ENCODE measurements at regions not wholly inside any gene's neighbourhood (a gene's known extent, or its start where the extent isn't known, plus 50 kb on each side); places are given as distances from the start of the nearest gene placed in this dataset.

DNA sequence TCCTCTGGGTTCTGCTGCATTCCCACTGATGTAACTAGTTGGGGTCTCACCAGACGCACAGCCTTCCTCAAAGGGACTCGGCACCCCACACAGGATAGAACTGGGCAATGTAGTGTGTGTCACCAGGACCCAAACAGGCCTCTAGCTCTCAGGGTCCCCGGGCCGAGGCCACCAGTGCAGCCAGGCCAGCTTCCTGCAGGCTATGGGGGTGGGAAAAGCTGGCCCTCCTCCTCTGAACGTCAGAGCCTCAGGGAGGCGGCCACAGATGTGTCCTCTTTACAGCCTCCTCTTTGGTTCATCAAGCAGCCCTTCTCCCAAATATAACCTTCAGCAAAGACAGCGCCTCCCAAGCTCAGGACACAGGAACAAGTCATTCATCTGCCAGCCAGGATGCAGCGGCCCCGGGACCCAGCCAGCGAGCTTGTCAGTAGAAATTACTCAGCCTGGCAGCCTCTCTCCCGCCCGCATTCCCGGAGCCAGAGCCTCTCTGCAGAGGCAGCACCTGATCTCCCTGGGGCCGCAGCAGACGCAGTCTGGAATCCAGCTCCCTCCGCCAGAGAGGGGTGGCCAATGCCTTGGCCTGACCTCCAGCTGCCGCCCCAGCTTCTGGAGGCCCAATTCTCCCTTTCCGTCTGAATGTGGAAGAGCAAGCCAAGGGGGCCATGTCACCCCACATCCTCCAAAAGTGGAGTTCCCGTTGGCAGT lies 288.5 kb downstream of the FBXW7 start:
- Histone ChIP-seq H3K27me3 (ENCODE audit: control insufficient read depth, insufficient read depth, low read length) (no peaks in the 10 kb centered on the region), H3K36me3 (ENCODE audit: control insufficient read depth, insufficient read depth, low read length) (no peaks in the 10 kb centered on the region), H3K27ac (ENCODE audit: low read depth, low read length) (no peak overlapping the region), H3K4me3 (ENCODE audit: low read length) (no peak overlapping the region), H3K4me1 (ENCODE audit: control insufficient read depth, insufficient read depth, low read length) (no peaks in the 10 kb centered on the region), H3K9ac (ENCODE audit: low read length) (no peak overlapping the region)

DNA sequence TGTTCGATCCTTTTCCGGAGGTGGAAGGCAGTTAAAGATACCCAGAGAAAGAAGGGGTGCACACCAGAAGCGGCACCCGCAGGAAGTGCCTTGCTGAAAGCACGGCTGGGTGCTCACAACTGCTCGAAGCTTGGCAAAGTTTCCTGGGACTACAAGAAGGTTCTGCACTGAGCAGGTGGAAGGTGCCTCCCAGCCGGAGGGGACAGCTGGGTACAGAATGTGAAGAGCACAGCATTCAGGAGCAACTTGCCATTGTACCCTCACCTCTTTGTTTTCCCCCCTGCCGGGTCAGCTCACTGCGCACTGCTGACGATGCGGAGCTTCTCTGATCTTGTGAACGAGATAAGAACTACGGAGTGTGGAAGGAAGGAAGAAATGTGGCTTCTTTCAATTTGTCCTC lies 289.2 kb downstream of the FBXW7 start:
- H3K27ac ChIP-seq (ENCODE audit: low read depth, low read length): no peak overlapping the region
- H3K4me1 ChIP-seq (ENCODE audit: control insufficient read depth, insufficient read depth, low read length): no peaks in the 10 kb centered on the region
- no peak overlapping the region for H3K9ac ChIP-seq (ENCODE audit: low read length)
- no peaks in the 10 kb centered on the region for H3K36me3 ChIP-seq (ENCODE audit: control insufficient read depth, insufficient read depth, low read length)
- H3K4me3 ChIP-seq (ENCODE audit: low read length): no peak overlapping the region
- H3K27me3 ChIP-seq (ENCODE audit: control insufficient read depth, insufficient read depth, low read length): no peaks in the 10 kb centered on the region

DNA sequence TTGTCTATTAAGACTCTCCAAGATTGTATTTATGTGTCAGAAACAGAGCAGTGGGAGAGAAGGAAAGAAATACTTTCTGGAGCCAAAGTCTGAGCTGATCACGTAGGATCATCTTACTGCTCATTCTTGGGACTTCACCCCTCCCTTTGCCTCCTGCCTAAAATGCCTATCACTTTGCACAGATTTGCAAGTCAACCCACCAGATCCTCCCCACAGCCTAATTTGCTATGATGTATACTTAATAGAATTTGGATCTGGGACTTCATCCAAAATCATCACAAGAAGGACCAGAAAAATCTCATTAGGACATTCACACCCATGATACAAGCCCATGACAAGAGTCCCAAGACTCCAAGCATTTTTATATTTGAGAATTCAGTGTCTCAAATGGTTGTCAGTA lies 290.2 kb downstream of the FBXW7 start:
- H3K27me3 ChIP-seq (ENCODE audit: control insufficient read depth, insufficient read depth, low read length): no peaks in the 10 kb centered on the region
- no peaks in the 10 kb centered on the region for H3K36me3 ChIP-seq (ENCODE audit: control insufficient read depth, insufficient read depth, low read length)
- H3K9ac ChIP-seq (ENCODE audit: low read length): no peak overlapping the region
- H3K4me3 ChIP-seq (ENCODE audit: low read length): no peak overlapping the region
- no peak overlapping the region for H3K27ac ChIP-seq (ENCODE audit: low read depth, low read length)
- H3K4me1 ChIP-seq (ENCODE audit: control insufficient read depth, insufficient read depth, low read length): no peaks in the 10 kb centered on the region

DNA sequence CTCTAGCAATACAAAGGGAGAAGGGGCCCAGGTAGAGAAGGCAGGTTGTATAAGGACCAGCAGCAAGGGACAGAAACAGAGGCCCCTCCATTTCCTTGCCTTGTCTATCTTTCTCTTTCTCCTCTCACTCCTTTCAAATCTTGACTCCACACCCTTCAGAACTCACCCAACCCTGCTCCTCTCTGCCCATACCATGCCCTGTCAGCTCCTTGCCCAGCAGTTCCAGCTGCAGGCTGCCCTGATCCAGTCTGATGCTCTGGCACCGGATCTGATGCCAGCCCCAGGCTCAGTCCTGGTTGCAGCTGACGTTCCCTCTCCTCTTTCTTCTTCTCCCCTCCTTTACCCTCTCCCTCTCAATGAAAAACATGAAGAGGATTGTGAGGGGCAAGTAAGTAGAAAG lies 291.2 kb downstream of the FBXW7 start:
- Histone ChIP-seq H3K4me1 (ENCODE audit: control insufficient read depth, insufficient read depth, low read length) (no peaks in the 10 kb centered on the region), H3K9ac (ENCODE audit: low read length) (no peak overlapping the region), H3K36me3 (ENCODE audit: control insufficient read depth, insufficient read depth, low read length) (no peaks in the 10 kb centered on the region), H3K27me3 (ENCODE audit: control insufficient read depth, insufficient read depth, low read length) (no peaks in the 10 kb centered on the region), H3K27ac (ENCODE audit: low read depth, low read length) (no peak overlapping the region), H3K4me3 (ENCODE audit: low read length) (no peak overlapping the region)

DNA sequence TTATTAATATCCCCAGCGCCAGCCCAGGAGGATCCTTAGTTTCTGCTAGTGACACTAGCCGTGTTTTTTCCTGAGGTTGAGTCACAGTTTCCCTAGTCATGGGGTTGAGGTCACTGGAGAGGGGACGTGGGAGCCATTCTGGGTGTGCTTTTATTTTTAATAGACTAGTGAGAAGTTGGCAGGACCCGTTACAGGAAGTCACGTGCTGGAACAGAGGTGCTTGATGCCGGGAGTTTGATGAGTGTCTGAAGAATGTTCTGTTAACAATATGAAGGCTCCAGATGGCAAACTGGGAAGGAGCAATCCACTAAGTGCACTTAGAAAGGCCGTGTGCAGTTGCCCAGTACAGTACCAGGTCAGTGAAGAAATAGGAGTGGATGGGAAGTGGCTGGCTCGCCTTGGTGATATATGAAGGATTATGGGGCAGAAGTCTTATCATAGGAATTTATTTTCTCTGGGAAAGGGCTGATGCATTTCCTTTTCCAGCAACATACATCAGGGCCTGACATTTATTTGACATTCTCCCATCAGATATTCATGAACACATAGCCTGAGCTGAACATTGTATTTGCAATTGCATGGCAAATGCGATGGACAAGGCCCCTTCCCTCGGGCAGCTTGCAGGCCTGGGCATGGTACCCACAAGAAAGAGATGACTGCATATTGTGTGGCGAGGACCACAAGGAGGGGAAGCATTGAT lies 291.8 kb downstream of the FBXW7 start:
- no peak overlapping the region for H3K27ac ChIP-seq (ENCODE audit: low read depth, low read length)
- no peak overlapping the region for H3K4me3 ChIP-seq (ENCODE audit: low read length)

DNA sequence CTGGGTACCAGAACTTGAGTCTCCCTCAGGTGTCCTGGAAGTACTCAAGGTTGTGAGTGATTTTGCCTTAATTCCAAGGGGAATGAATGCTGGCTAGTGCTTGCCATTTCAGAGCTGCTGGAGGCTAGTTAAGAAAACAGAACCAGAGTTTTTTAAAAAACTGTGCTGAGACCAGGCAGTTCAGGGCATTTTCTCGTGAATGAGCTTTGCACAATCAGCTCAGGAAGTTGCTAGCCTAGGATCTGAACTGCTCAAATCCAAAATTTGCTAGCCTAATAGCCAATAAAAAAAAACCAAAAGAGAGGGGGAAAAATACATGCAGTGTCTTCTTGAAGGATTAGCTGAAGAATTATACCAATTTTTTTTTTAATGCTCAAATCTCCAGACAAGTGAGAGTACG lies 292.7 kb downstream of the FBXW7 start:
- H3K4me1 ChIP-seq (ENCODE audit: control insufficient read depth, insufficient read depth, low read length): no peaks in the 10 kb centered on the region
- H3K9ac ChIP-seq (ENCODE audit: low read length): no peak overlapping the region
- H3K4me3 ChIP-seq (ENCODE audit: low read length): no peak overlapping the region
- H3K36me3 ChIP-seq (ENCODE audit: control insufficient read depth, insufficient read depth, low read length): no peaks in the 10 kb centered on the region
- H3K27ac ChIP-seq (ENCODE audit: low read depth, low read length): no peak overlapping the region
- H3K27me3 ChIP-seq (ENCODE audit: control insufficient read depth, insufficient read depth, low read length): no peaks in the 10 kb centered on the region

More for the DNA sequence above, 291.8 kb downstream of the FBXW7 start:
- Histone ChIP-seq H3K27me3 (ENCODE audit: control insufficient read depth, insufficient read depth, low read length) (no peaks in the 10 kb centered on the region), H3K9ac (ENCODE audit: low read length) (no peak overlapping the region), H3K36me3 (ENCODE audit: control insufficient read depth, insufficient read depth, low read length) (no peaks in the 10 kb centered on the region), H3K4me1 (ENCODE audit: control insufficient read depth, insufficient read depth, low read length) (no peaks in the 10 kb centered on the region)

DNA sequence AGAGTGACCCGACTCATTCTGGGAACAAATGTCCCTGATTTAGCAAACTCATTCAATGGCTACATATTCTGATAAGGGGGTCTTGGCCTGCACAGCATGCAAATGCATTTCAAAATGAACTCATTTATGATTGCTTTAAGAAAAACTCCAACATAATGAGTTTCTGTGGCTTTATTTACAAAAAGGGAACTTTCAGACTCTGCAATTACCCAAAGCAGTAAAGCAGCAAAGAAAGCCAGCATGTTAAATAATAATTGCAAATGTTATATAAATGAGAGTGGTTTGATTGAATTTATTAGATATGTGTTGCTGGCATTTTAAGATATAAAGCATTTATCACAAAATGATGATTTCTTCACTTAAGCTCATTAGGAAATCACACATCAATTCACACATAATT lies 295.7 kb downstream of the FBXW7 start:
- H3K4me3 ChIP-seq (ENCODE audit: low read length): no peak overlapping the region
- H3K4me1 ChIP-seq (ENCODE audit: control insufficient read depth, insufficient read depth, low read length): no peaks in the 10 kb centered on the region
- H3K27me3 ChIP-seq (ENCODE audit: control insufficient read depth, insufficient read depth, low read length): no peaks in the 10 kb centered on the region
- H3K9ac ChIP-seq (ENCODE audit: low read length): no peak overlapping the region
- no peak overlapping the region for H3K27ac ChIP-seq (ENCODE audit: low read depth, low read length)
- H3K36me3 ChIP-seq (ENCODE audit: control insufficient read depth, insufficient read depth, low read length): no peaks in the 10 kb centered on the region

DNA sequence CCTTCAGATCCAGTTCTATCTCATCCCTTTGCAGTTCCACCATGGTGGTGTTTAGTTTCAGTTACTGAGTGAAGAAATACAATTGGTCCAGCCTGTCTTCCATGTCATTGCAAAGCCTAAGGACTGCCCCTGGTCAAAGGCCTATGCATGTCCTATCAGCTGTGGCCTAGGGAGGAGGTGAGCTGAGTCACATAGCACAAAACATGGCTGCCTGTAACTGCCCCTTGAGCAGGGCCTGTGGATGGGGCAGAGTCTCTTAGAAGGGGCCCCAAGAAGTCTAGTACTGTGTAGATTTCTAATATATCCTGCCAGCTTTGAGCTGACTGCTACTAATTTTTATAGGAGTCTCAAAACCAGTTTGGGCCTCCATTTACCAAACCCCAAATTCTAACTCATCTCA lies 296.7 kb downstream of the FBXW7 start:
- no peaks in the 10 kb centered on the region for H3K36me3 ChIP-seq (ENCODE audit: control insufficient read depth, insufficient read depth, low read length)
- no peak overlapping the region for H3K27ac ChIP-seq (ENCODE audit: low read depth, low read length)
- H3K4me3 ChIP-seq (ENCODE audit: low read length): no peak overlapping the region
- H3K9ac ChIP-seq (ENCODE audit: low read length): no peak overlapping the region
- no peaks in the 10 kb centered on the region for H3K4me1 ChIP-seq (ENCODE audit: control insufficient read depth, insufficient read depth, low read length)
- no peaks in the 10 kb centered on the region for H3K27me3 ChIP-seq (ENCODE audit: control insufficient read depth, insufficient read depth, low read length)

DNA sequence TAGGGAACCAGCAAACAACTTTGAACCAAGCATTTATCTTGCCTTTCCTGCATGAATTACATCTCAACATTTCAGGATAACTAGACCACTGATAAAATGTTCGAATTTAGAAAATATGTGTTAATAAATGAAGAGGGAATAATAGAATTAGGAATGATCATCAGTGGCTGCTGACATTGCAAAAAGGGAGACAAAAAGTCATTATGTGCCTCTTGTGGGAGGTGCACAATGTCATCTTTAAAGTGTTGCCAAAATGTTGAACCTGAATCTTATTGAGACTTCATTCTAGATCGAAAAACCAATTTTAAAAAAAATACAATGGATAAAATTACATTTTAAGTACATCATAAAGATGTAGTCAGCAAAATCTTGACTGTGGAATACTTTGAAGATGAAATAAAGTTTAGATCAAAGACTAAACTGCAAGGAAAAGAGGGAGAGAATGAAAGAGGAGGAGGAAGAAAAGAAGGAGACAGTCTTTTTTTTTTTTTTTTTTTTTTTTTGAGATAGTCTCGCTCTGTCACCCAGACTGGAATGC lies 299.3 kb downstream of the FBXW7 start:
- H3K27me3 ChIP-seq (ENCODE audit: control insufficient read depth, insufficient read depth, low read length): no peaks in the 10 kb centered on the region
- no peaks in the 10 kb centered on the region for H3K4me1 ChIP-seq (ENCODE audit: control insufficient read depth, insufficient read depth, low read length)
- no peak overlapping the region for H3K9ac ChIP-seq (ENCODE audit: low read length)
- no peak overlapping the region for H3K4me3 ChIP-seq (ENCODE audit: low read length)
- no peaks in the 10 kb centered on the region for H3K36me3 ChIP-seq (ENCODE audit: control insufficient read depth, insufficient read depth, low read length)
- H3K27ac ChIP-seq (ENCODE audit: low read depth, low read length): no peak overlapping the region

DNA sequence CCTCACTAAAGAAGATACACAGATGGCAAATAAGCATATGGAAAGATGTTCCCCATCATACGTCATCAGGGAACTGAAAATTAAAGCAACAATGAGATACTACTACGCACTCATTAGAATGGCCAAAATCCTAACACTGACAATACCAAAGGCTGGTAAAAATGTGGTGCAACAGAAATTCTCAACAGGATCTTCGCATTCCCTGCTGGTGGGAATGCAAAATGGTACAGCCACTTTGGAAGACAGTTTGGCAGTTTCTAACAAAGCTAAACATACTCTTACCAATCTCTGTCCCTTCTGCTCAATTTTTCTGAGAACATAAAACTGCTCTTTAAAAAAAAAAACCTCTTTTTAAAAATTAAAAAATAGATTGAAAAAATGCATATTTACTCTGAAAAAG lies 300.2 kb downstream of the FBXW7 start:
- Histone ChIP-seq H3K4me3 (ENCODE audit: low read length) (no peak overlapping the region), H3K27me3 (ENCODE audit: control insufficient read depth, insufficient read depth, low read length) (no peaks in the 10 kb centered on the region), H3K27ac (ENCODE audit: low read depth, low read length) (no peak overlapping the region), H3K36me3 (ENCODE audit: control insufficient read depth, insufficient read depth, low read length) (no peaks in the 10 kb centered on the region), H3K9ac (ENCODE audit: low read length) (no peak overlapping the region), H3K4me1 (ENCODE audit: control insufficient read depth, insufficient read depth, low read length) (no peaks in the 10 kb centered on the region)

DNA sequence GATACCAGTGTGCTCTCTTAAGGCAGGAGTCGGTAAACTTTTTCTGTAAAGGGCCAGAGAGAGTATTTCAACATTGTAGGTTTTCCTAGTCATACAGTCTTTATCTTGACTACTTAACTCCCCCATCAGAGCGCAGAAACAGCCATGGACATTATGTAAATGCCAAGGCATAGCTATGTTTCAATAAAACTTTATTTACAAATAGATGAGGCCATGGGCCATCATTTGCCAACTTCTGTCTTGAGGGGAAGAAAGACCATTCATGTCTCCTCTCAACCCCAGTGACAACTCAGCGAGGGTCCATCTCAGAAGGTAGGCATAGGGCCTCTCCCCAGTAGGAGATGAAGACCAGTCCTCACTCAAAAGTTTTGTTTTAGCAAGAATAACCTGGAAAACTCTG lies 301.3 kb downstream of the FBXW7 start:
- Histone ChIP-seq H3K4me1 (ENCODE audit: control insufficient read depth, insufficient read depth, low read length) (no peaks in the 10 kb centered on the region), H3K4me3 (ENCODE audit: low read length) (no peak overlapping the region), H3K36me3 (ENCODE audit: control insufficient read depth, insufficient read depth, low read length) (no peaks in the 10 kb centered on the region), H3K27me3 (ENCODE audit: control insufficient read depth, insufficient read depth, low read length) (no peaks in the 10 kb centered on the region), H3K9ac (ENCODE audit: low read length) (no peak overlapping the region), H3K27ac (ENCODE audit: low read depth, low read length) (no peak overlapping the region)

DNA sequence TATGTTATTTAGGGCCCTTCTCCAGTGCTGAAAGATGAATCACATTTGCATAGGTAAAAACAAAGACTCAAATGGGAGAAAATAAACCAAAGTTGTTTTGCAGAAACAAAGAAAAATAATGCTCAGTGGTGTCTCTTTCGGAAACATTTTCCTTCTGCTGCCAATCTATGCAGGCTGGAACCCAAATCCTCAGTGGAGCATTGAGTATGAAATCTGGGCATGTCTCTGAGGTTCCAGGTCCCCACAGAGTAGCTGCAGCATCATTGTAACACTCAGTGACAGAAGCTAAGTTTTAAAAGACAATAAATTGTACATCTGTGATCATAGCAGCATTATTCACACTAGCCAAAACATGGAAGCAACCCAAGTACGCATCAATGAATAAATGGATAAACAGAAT lies 303.6 kb downstream of the FBXW7 start:
- Histone ChIP-seq H3K9ac (ENCODE audit: low read length) (no peak overlapping the region), H3K27me3 (ENCODE audit: control insufficient read depth, insufficient read depth, low read length) (no peaks in the 10 kb centered on the region), H3K36me3 (ENCODE audit: control insufficient read depth, insufficient read depth, low read length) (no peaks in the 10 kb centered on the region), H3K4me3 (ENCODE audit: low read length) (no peak overlapping the region), H3K4me1 (ENCODE audit: control insufficient read depth, insufficient read depth, low read length) (no peaks in the 10 kb centered on the region), H3K27ac (ENCODE audit: low read depth, low read length) (no peak overlapping the region)

DNA sequence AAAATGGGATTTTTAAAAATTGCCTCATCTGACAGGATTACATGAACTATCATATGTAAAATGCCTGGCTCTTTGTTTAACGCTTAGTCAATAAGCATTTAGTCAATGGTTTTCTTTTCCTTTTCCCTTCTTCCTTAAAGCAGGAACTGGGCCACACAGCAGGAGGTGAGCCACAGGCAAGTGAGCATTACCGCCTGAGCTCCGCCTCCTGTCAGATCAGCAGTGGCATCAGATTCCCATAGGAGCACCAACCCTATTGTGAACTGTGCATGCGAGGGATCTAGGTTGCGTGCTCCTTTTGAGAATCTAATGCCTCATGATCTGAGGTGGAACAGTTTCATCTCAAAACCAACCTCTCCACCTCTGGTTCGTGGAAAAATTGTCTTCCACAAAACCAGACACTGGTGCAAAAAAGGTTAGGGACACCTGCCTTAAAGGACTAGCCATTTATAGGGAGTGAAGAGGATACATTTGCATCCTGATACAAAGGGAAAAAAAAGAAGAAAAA lies 306.1 kb downstream of the FBXW7 start:
- Histone ChIP-seq H3K4me1 (ENCODE audit: control insufficient read depth, insufficient read depth, low read length) (no peaks in the 10 kb centered on the region), H3K27me3 (ENCODE audit: control insufficient read depth, insufficient read depth, low read length) (no peaks in the 10 kb centered on the region), H3K36me3 (ENCODE audit: control insufficient read depth, insufficient read depth, low read length) (no peaks in the 10 kb centered on the region), H3K4me3 (ENCODE audit: low read length) (no peak overlapping the region), H3K27ac (ENCODE audit: low read depth, low read length) (no peak overlapping the region), H3K9ac (ENCODE audit: low read length) (no peak overlapping the region)

All from rectal smooth muscle tissue (tissue), 1 donor.